ENCODE measurements at regions not wholly inside any gene's neighbourhood (a gene's known extent, or its start where the extent isn't known, plus 50 kb on each side); places are given as distances from the start of the nearest gene placed in this dataset.
"Not testable (repeated sequence)": the region's sequence is repeated elsewhere in the genome, so short reads cannot be mapped to it uniquely, and the experiment has no call there.

DNA sequence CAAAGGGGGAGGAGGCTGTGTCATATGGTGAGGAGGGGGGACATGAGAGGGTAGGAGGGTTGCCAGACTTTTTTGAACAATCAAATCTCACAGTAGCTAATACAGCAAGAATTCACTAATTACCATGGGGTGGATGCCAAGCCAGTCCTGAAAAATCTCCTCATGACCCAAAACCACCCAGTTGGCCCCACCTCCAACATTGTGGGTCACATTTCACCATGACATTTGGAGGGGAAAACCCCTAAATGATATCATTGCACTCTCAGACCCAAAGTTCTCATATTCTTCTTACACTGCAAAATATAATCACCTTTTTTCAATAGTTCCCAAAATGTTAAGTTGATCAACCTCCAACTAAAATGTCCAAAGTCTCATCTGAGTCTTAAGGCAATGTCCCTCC lies 666.3 kb downstream of the TMEM121 start:
- H3K4me1 ChIP-seq (ENCODE audit: insufficient read depth, low read length); H3K27ac ChIP-seq (ENCODE audit: low read depth, low read length); H3K4me3 ChIP-seq (ENCODE audit: low read length); H3K36me3 ChIP-seq (ENCODE audit: insufficient read depth, low read length); H3K27me3 ChIP-seq (ENCODE audit: insufficient read depth, low read length); H3K9ac ChIP-seq (ENCODE audit: low read depth, low read length): not testable (repeated sequence)
- H3K9me3 ChIP-seq (ENCODE audit: insufficient read depth, low read depth, low read length) = peaks cover 80% of the 10 kb centered on the region

DNA sequence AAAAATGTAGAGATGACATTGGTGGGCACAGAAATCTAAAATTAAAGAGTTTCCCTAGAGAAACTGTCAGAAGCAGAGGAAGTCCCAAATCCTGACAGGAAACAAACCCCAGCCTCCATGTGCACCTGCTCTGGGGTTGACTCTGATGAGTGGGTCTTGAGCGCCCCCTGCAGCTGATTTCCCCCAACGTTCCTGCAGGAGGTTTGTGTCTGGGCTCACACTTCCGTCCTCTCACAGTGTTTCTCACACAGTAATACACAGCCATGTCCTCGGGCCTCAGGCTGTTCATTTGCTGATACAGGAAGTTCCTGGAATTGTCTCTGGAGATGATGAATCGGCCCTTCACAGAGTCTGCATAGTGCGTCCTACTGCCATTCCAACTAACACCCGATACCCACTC lies 670.1 kb downstream of the TMEM121 start:
- not testable (repeated sequence) for H3K4me1 ChIP-seq (ENCODE audit: insufficient read depth, low read length); H3K9ac ChIP-seq (ENCODE audit: low read depth, low read length); H3K4me3 ChIP-seq (ENCODE audit: low read length); H3K27ac ChIP-seq (ENCODE audit: low read depth, low read length); H3K27me3 ChIP-seq (ENCODE audit: insufficient read depth, low read length); H3K36me3 ChIP-seq (ENCODE audit: insufficient read depth, low read length)
- 76% methylated on average over 7 of the region's 7 CpGs for WGBS
- peaks cover 85% of the 10 kb centered on the region for H3K9me3 ChIP-seq (ENCODE audit: insufficient read depth, low read depth, low read length)

DNA sequence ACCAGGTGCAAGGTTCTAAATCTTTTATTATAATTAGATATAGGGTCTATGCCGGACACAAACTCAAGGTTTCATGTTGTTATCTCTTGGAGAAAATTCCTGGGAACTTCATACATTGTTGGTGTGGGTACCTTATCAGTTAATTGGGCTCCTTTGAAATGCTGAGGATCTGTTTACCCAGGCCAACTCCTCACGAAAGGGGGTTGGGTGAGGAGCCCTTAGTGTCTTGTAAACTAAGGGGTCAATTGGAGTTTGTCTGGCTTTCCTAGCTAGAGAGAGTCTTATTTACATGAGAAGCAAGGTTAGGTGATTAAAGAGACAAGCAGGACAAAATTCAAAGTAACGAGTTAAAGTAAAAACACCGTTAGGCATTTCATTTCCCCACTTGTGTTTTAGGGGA lies 670.9 kb downstream of the TMEM121 start:
- H3K36me3 ChIP-seq (ENCODE audit: insufficient read depth, low read length); H3K4me3 ChIP-seq (ENCODE audit: low read length); H3K4me1 ChIP-seq (ENCODE audit: insufficient read depth, low read length); H3K27ac ChIP-seq (ENCODE audit: low read depth, low read length); H3K27me3 ChIP-seq (ENCODE audit: insufficient read depth, low read length); H3K9ac ChIP-seq (ENCODE audit: low read depth, low read length): not testable (repeated sequence)
- peaks cover 91% of the 10 kb centered on the region for H3K9me3 ChIP-seq (ENCODE audit: insufficient read depth, low read depth, low read length)
- WGBS = 85% methylated on average over 4 of the region's 4 CpGs

DNA sequence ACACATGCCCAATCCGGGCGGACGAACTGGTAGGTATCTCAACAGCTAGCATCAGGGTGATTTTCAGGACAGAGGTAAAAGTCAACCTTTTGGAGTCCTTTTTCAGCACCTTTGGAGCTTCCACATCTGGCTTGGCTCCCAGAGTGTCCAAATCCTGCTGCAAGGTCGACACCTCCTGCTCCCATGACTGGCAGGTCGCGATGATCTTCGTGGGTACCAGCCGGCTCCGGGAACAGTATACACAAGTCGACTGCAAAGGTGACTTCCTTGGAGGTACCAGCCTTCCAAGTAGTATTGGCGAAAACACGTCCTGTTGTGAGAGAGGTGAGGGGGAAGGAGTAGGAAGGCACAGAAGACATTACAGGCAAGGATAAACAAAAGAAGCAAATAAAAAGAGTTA lies 672.7 kb downstream of the TMEM121 start:
- Histone ChIP-seq H3K4me1 (ENCODE audit: insufficient read depth, low read length) (no peaks in the 10 kb centered on the region), H3K27ac (ENCODE audit: low read depth, low read length) (no peak overlapping the region), H3K36me3 (ENCODE audit: insufficient read depth, low read length) (no peaks in the 10 kb centered on the region), H3K9me3 (ENCODE audit: insufficient read depth, low read depth, low read length) (peaks cover 91% of the 10 kb centered on the region), H3K4me3 (ENCODE audit: low read length) (no peak overlapping the region), H3K27me3 (ENCODE audit: insufficient read depth, low read length) (no peaks in the 10 kb centered on the region), H3K9ac (ENCODE audit: low read depth, low read length) (no peak overlapping the region)
- WGBS = 86% methylated on average over 12 of the region's 12 CpGs

DNA sequence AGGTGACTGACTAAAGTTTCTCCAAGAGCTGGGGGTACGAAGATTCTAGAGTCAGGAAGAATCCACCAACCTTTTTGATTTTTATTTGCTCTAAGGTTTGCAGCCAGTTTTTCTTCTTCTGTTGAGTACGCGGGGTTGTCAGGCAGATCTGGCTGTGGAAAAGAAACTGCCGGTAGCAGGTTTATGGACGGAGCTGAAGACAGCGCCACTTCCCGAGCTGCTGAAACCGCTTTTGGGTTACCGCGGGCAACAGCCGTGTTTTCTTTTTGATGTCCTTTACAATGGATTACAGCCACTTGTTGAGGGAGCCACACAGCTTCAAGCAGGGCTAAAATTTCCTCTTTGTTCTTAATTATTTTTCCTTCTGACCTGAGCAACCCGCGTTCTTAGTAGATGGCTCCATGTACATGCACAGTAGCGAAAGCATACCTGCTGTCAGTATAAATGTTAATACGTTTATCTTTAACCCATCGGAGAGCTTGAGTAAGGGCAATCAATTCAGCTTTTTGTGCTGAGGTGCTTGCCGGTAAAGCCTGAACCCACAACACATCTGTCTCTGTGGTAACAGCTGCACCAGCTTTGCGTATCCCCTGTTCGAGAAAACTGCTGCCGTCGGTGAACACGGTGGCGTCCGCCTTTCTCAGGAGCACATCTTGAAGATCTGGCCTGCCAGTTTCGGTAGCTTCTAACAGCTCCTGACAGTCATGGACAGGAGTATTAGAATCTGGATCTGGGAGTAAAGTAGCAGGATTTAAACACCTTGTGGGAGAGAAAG lies 674.3 kb downstream of the TMEM121 start:
- no peak overlapping the region for H3K27ac ChIP-seq (ENCODE audit: low read depth, low read length)
- H3K4me1 ChIP-seq (ENCODE audit: insufficient read depth, low read length) = no peaks in the 10 kb centered on the region
- H3K4me3 ChIP-seq (ENCODE audit: low read length) = no peak overlapping the region
- no peaks in the 10 kb centered on the region for H3K27me3 ChIP-seq (ENCODE audit: insufficient read depth, low read length)
- H3K36me3 ChIP-seq (ENCODE audit: insufficient read depth, low read length) = no peaks in the 10 kb centered on the region
- H3K9me3 ChIP-seq (ENCODE audit: insufficient read depth, low read depth, low read length) = peaks cover 90% of the 10 kb centered on the region
- H3K9ac ChIP-seq (ENCODE audit: low read depth, low read length) = no peak overlapping the region
- WGBS = 93% methylated on average over 25 of the region's 25 CpGs

DNA sequence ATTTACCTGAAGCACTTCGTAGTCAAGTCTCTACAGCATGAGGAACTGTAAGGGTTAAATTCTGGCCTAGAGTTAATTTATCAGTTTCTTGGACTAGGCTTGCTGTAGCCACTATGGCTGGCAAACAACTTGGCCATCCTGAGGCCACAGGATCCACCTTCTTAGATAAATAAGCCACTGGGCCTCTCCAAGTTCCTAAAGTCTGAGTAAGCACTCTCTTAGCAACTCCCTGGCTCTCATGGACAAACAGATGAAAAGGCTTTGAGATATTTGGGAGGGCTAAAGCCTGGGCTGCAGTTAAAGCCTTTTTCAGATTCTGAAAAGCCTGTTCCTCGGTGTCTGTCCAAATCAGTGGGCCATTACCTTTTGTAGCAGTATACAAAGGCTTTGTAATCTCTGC lies 675.0 kb downstream of the TMEM121 start:
- WGBS = 66% methylated on average over 2 of the region's 2 CpGs
- no peaks in the 10 kb centered on the region for H3K36me3 ChIP-seq (ENCODE audit: insufficient read depth, low read length)
- H3K27ac ChIP-seq (ENCODE audit: low read depth, low read length) = no peak overlapping the region
- H3K4me3 ChIP-seq (ENCODE audit: low read length) = no peak overlapping the region
- no peaks in the 10 kb centered on the region for H3K27me3 ChIP-seq (ENCODE audit: insufficient read depth, low read length)
- peaks cover 91% of the 10 kb centered on the region for H3K9me3 ChIP-seq (ENCODE audit: insufficient read depth, low read depth, low read length)
- no peaks in the 10 kb centered on the region for H3K4me1 ChIP-seq (ENCODE audit: insufficient read depth, low read length)
- H3K9ac ChIP-seq (ENCODE audit: low read depth, low read length) = no peak overlapping the region

DNA sequence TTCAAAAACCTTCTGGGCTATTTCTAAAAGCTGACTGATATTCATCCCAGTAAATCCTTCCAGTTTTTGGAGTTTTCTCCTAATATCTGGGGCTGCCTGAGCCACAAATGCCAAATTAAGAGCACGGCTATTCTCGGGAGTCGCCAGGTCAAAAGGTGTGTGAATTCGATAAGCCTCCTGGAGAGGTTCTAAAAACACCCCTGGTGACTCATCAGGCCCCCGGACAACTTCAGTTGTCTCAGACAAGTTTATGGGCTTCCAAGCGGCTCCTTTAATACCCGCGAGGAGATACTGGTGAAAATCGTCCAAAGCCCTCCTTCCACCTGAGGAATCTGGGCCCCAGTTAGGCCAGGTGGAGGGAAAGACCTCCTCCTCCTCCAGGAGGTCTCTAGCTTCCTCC lies 677.1 kb downstream of the TMEM121 start:
- Histone ChIP-seq H3K27me3 (ENCODE audit: insufficient read depth, low read length) (no peaks in the 10 kb centered on the region), H3K4me3 (ENCODE audit: low read length) (no peak overlapping the region), H3K36me3 (ENCODE audit: insufficient read depth, low read length) (no peaks in the 10 kb centered on the region), H3K9ac (ENCODE audit: low read depth, low read length) (no peak overlapping the region), H3K4me1 (ENCODE audit: insufficient read depth, low read length) (no peaks in the 10 kb centered on the region), H3K27ac (ENCODE audit: low read depth, low read length) (no peak overlapping the region), H3K9me3 (ENCODE audit: insufficient read depth, low read depth, low read length) (peaks cover 90% of the 10 kb centered on the region)
- WGBS = 93% methylated on average over 9 of the region's 9 CpGs

DNA sequence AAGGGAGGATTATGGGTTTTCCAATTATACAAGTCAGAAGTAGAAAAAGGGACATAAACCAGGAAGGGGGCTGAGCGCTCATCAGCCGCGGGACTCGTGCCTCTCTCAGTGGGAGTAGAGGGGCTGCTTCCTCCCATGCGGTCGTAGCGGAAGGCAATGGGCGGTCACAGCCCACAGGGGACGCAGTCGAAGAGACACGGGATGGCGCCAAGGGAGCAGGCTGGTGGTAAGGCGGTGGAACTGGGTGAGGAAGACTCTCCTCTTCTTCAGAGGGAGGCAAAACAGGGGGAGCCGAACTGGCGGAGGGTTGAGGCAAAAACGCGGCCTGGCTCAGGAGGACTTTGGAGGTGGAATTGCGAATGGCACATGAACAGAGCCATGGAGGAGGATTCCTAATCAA lies 677.7 kb downstream of the TMEM121 start:
- WGBS = 94% methylated on average over 18 of the region's 18 CpGs
- no peaks in the 10 kb centered on the region for H3K36me3 ChIP-seq (ENCODE audit: insufficient read depth, low read length)
- H3K9me3 ChIP-seq (ENCODE audit: insufficient read depth, low read depth, low read length) = peaks cover 90% of the 10 kb centered on the region
- H3K27ac ChIP-seq (ENCODE audit: low read depth, low read length) = no peak overlapping the region
- no peaks in the 10 kb centered on the region for H3K4me1 ChIP-seq (ENCODE audit: insufficient read depth, low read length)
- H3K27me3 ChIP-seq (ENCODE audit: insufficient read depth, low read length) = no peaks in the 10 kb centered on the region
- no peak overlapping the region for H3K9ac ChIP-seq (ENCODE audit: low read depth, low read length)
- no peak overlapping the region for H3K4me3 ChIP-seq (ENCODE audit: low read length)

DNA sequence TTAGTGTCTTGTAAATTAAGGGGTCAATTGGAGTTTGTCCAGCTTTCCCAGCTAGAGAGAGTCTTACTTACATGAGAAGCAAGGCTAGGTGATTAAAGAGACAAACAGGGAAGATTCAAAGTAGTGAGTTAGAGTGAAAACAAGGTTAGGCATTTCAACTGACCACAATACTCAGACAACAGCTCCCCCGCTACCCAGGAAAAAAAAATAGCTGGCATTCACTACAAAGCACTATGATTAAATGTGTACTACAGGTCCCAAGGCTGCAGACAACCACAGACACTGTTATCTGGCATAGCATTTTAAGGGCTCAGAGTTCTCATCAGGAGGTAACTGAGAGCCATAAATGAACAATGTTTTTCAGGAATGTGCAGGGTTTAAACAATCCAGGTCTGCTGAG lies 680.9 kb downstream of the TMEM121 start:
- Histone ChIP-seq H3K9me3 (ENCODE audit: insufficient read depth, low read depth, low read length) (peaks cover 89% of the 10 kb centered on the region), H3K4me1 (ENCODE audit: insufficient read depth, low read length) (no peaks in the 10 kb centered on the region), H3K36me3 (ENCODE audit: insufficient read depth, low read length) (no peaks in the 10 kb centered on the region), H3K9ac (ENCODE audit: low read depth, low read length) (no peak overlapping the region), H3K27me3 (ENCODE audit: insufficient read depth, low read length) (no peaks in the 10 kb centered on the region), H3K27ac (ENCODE audit: low read depth, low read length) (no peak overlapping the region), H3K4me3 (ENCODE audit: low read length) (no peak overlapping the region)
- WGBS = 77% methylated on average over 1 of the region's 1 CpG

DNA sequence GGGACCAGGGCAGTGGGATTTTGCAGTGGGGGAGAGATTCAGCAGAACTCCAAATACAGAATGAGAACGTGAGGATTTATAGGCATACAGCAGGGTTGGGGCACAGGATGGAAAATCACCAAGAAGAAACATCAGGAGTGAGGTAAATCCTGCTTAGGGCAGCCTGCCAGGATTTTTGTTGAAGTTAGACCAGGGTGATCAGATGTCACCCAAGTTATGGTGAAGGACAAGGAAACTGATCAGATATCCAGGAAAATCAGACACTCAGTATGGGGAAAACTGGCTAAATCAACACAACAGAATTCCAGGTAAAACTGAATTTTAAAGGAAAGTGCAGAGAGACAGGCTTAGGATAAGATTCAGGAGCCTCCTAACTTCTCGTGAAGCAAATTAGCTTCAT lies 682.4 kb downstream of the TMEM121 start:
- Histone ChIP-seq H3K27me3 (ENCODE audit: insufficient read depth, low read length) (no peaks in the 10 kb centered on the region), H3K36me3 (ENCODE audit: insufficient read depth, low read length) (no peaks in the 10 kb centered on the region), H3K9me3 (ENCODE audit: insufficient read depth, low read depth, low read length) (peaks cover 92% of the 10 kb centered on the region), H3K4me1 (ENCODE audit: insufficient read depth, low read length) (no peaks in the 10 kb centered on the region), H3K4me3 (ENCODE audit: low read length) (no peak overlapping the region), H3K9ac (ENCODE audit: low read depth, low read length) (no peak overlapping the region), H3K27ac (ENCODE audit: low read depth, low read length) (no peak overlapping the region)
- WGBS = 51% methylated on average over 2 of the region's 2 CpGs

DNA sequence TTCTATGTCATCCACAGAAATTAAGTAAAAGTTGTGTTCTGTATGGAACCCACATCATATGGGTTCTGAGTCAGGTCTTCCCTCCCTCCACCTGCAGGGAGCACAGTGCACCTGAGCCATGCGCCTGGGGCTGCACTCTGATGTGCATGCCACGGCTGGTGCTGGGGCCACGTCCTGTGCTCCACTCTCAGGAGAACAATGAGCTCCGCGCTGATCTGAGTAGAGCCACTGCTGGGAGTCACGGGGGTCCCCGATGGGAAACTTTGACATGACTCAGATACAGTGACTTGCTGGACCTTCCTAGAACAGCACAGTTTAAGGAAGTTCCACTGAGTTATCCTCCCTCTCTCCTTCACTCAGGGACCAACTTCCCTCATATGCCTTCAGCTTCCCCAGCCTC lies 683.4 kb downstream of the TMEM121 start:
- peaks cover 94% of the 10 kb centered on the region for H3K9me3 ChIP-seq (ENCODE audit: insufficient read depth, low read depth, low read length)
- no peaks in the 10 kb centered on the region for H3K36me3 ChIP-seq (ENCODE audit: insufficient read depth, low read length)
- H3K4me1 ChIP-seq (ENCODE audit: insufficient read depth, low read length) = no peaks in the 10 kb centered on the region
- H3K4me3 ChIP-seq (ENCODE audit: low read length) = no peak overlapping the region
- no peak overlapping the region for H3K27ac ChIP-seq (ENCODE audit: low read depth, low read length)
- 73% methylated on average over 7 of the region's 7 CpGs for WGBS
- no peaks in the 10 kb centered on the region for H3K27me3 ChIP-seq (ENCODE audit: insufficient read depth, low read length)
- no peak overlapping the region for H3K9ac ChIP-seq (ENCODE audit: low read depth, low read length)

DNA sequence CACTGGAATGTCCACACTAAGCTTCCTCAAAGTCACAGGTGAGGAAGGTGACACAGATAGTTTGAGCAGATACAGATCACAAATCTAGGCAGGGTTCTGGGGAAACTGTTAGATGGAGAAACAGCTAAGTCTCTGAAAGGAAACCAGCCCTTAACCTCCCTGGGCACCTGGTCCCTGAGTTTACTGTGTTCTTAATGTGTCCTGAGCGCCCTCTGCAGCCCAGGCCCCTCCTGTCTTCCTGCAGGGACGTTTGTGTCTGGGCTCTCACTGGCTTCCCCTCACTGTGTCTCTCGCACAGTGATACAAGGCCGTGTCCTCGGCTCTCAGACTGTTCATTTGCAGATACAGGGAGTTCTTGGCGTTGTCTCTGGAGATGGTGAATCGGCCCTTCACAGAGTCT lies 684.3 kb downstream of the TMEM121 start:
- H3K4me3 ChIP-seq (ENCODE audit: low read length) = no peak overlapping the region
- no peak overlapping the region for H3K27ac ChIP-seq (ENCODE audit: low read depth, low read length)
- peaks cover 94% of the 10 kb centered on the region for H3K9me3 ChIP-seq (ENCODE audit: insufficient read depth, low read depth, low read length)
- WGBS = 65% methylated on average over 7 of the region's 7 CpGs
- H3K9ac ChIP-seq (ENCODE audit: low read depth, low read length) = no peak overlapping the region
- no peaks in the 10 kb centered on the region for H3K4me1 ChIP-seq (ENCODE audit: insufficient read depth, low read length)
- H3K36me3 ChIP-seq (ENCODE audit: insufficient read depth, low read length) = no peaks in the 10 kb centered on the region
- no peaks in the 10 kb centered on the region for H3K27me3 ChIP-seq (ENCODE audit: insufficient read depth, low read length)

Data from HUES64 (cell line).